GM23338 (cell line): ENCODE measurements at regions not wholly inside any gene's neighbourhood (a gene's known extent, or its start where the extent isn't known, plus 50 kb on each side); places are given as distances from the start of the nearest gene placed in this dataset.

Experiments
- ATAC-seq: fragments of 200-7000 bp; cut with Tn5 transposase; 3 replicates; pipeline ENCODE4 v1.9.1; 2020
- DNase-seq: peaks from one replicate; pipeline ENCODE4 v3.0.0-alpha.2; 2015; ENCODE audit warnings: low spot score
- H2AFZ ChIP-seq: fragments of 200-600 bp; sonication (generic); 2 replicates; pipeline ENCODE4 v1.8.0; 2016; ENCODE audit warnings: antibody characterized with exemption, mild to moderate bottlenecking, moderate library complexity
- H3F3A ChIP-seq: fragments of 200-600 bp; sonication (generic); replicated peaks from 2 replicates; pipeline ENCODE4 v1.8.0; 2017; ENCODE audit warnings: antibody characterized with exemption, mixed run types, low read depth
- H3K27ac ChIP-seq: fragments of 200-600 bp; sonication (generic); 2 replicates; pipeline ENCODE4 v1.6.1; 2016; ENCODE audit warnings: low read depth
- H3K27me3 ChIP-seq: fragments of 200-600 bp; sonication (generic); 2 replicates; pipeline ENCODE4 v1.8.0; 2016; ENCODE audit warnings: mild to moderate bottlenecking, mixed run types, moderate library complexity; ENCODE audit not compliant: insufficient read depth
- H3K36me3 ChIP-seq: fragments of 200-600 bp; sonication (generic); 2 replicates; pipeline ENCODE4 v1.8.0; 2016; ENCODE audit warnings: mild to moderate bottlenecking; ENCODE audit not compliant: insufficient read depth
- H3K4me1 ChIP-seq: fragments of 200-600 bp; sonication (generic); 2 replicates; pipeline ENCODE4 v1.8.0; 2016; ENCODE audit warnings: mild to moderate bottlenecking, moderate library complexity; ENCODE audit not compliant: insufficient read depth
- H3K4me2 ChIP-seq: fragments of 200-600 bp; sonication (generic); 2 replicates; pipeline ENCODE4 v1.7.1; 2017; ENCODE audit warnings: mixed run types
- H3K4me3 ChIP-seq: fragments of 200-600 bp; sonication (generic); 2 replicates; pipeline ENCODE4 v1.6.1; 2016; ENCODE audit warnings: mixed run types
- H3K79me2 ChIP-seq: fragments of 200-600 bp; sonication (generic); replicated peaks from 2 replicates; pipeline ENCODE4 v1.8.0; 2017; ENCODE audit warnings: mild to moderate bottlenecking; ENCODE audit not compliant: insufficient read depth
- H3K9me2 ChIP-seq: fragments of 200-600 bp; sonication (generic); 2 replicates; pipeline ENCODE4 v1.8.0; 2017; ENCODE audit not compliant: insufficient read depth
- H4K20me1 ChIP-seq: fragments of 200-600 bp; sonication (generic); replicated peaks from 2 replicates; pipeline ENCODE4 v1.8.0; 2017; ENCODE audit warnings: mild to moderate bottlenecking; ENCODE audit not compliant: insufficient read depth
- H3K27ac Mint-ChIP-seq: 2 replicates; pipeline ENCODE4 v1.8.0; 2020; ENCODE audit warnings: inconsistent platforms, mild to moderate bottlenecking, moderate library complexity, mixed read lengths
- H3K27me3 Mint-ChIP-seq: 3 replicates; pipeline ENCODE4 v1.8.0; 2022; ENCODE audit warnings: low read depth, mild to moderate bottlenecking, moderate library complexity, mixed read lengths, inconsistent platforms; ENCODE audit not compliant: insufficient read depth, poor library complexity
- H3K36me3 Mint-ChIP-seq: 3 replicates; pipeline ENCODE4 v1.8.0; 2021; ENCODE audit warnings: low read depth, mild to moderate bottlenecking, inconsistent platforms, moderate library complexity, mixed read lengths
- H3K4me1 Mint-ChIP-seq: 3 replicates; pipeline ENCODE4 v1.8.0; 2020; ENCODE audit warnings: mild to moderate bottlenecking, inconsistent platforms, mixed read lengths
- H3K4me3 Mint-ChIP-seq: 3 replicates; pipeline ENCODE4 v1.8.0; 2021; ENCODE audit warnings: moderate library complexity, mild to moderate bottlenecking, inconsistent platforms, mixed read lengths
- H3K9me3 Mint-ChIP-seq: 3 replicates; pipeline ENCODE4 v1.8.0; 2020; ENCODE audit warnings: moderate library complexity, mild to moderate bottlenecking, inconsistent platforms, mixed read lengths
- CREB1 ChIP-seq: fragments of 250-450 bp; sonication (Bioruptor Pico); IDR thresholded peaks from 2 replicates; pipeline ENCODE4 v1.5.0; 2020; ENCODE audit warnings: low read depth, mild to moderate bottlenecking, moderate library complexity
- CTCF ChIP-seq, 2 experiments: fragments of 200-600 bp in 1 of 2; sonication (generic) in 1 of 2; conservative IDR thresholded peaks; 2 replicates each; pipeline versions ENCODE4 v1.5.1 to v1.6.1; 2016 to 2017; ENCODE audit warnings: antibody characterized with exemption in 2 of 2, low read depth in 2 of 2, mild to moderate bottlenecking in 2 of 2, moderate library complexity in 1 of 2
- EZH2 ChIP-seq: fragments of 200-600 bp; sonication (generic); IDR thresholded peaks from one replicate; pipeline ENCODE4 v1.8.0; 2017; ENCODE audit warnings: antibody characterized with exemption, mild to moderate bottlenecking, low read depth; ENCODE audit not compliant: unreplicated experiment
- NANOG ChIP-seq: IDR thresholded peaks from 2 replicates; pipeline ENCODE4 v1.6.1; 2016; ENCODE audit warnings: antibody characterized with exemption, borderline replicate concordance
- POLR2AphosphoS5 ChIP-seq: IDR thresholded peaks from 2 replicates; pipeline ENCODE4 v1.6.1; 2016; ENCODE audit warnings: antibody characterized with exemption, low read depth
- STAT1 ChIP-seq: IDR thresholded peaks from one replicate; pipeline ENCODE4 v1.6.1; 2016; ENCODE audit warnings: antibody characterized with exemption; ENCODE audit not compliant: unreplicated experiment
- ZNF114 ChIP-seq: fragments of 250-450 bp; sonication (Bioruptor Pico); IDR thresholded peaks from 2 replicates; pipeline ENCODE4 v1.5.0; 2020; ENCODE audit warnings: mild to moderate bottlenecking, moderate library complexity
- ZNF331 ChIP-seq: fragments of 250-450 bp; sonication (Bioruptor Pico); IDR thresholded peaks from 2 replicates; pipeline ENCODE4 v1.5.0; 2020; ENCODE audit warnings: low read depth, mild to moderate bottlenecking, moderate library complexity
- TF ChIP-seq, protein P1 (sequence below): IDR thresholded peaks from one replicate; pipeline ENCODE4 v1.6.1; 2018; ENCODE audit warnings: antibody characterized with exemption; ENCODE audit not compliant: unreplicated experiment
- TF ChIP-seq, protein P2 (sequence below): fragments of 250-450 bp; sonication (Bioruptor Pico); IDR thresholded peaks from 2 replicates; pipeline ENCODE4 v1.5.0; 2020; ENCODE audit warnings: mild to moderate bottlenecking, moderate library complexity

- TF ChIP-seq, protein P1, sequence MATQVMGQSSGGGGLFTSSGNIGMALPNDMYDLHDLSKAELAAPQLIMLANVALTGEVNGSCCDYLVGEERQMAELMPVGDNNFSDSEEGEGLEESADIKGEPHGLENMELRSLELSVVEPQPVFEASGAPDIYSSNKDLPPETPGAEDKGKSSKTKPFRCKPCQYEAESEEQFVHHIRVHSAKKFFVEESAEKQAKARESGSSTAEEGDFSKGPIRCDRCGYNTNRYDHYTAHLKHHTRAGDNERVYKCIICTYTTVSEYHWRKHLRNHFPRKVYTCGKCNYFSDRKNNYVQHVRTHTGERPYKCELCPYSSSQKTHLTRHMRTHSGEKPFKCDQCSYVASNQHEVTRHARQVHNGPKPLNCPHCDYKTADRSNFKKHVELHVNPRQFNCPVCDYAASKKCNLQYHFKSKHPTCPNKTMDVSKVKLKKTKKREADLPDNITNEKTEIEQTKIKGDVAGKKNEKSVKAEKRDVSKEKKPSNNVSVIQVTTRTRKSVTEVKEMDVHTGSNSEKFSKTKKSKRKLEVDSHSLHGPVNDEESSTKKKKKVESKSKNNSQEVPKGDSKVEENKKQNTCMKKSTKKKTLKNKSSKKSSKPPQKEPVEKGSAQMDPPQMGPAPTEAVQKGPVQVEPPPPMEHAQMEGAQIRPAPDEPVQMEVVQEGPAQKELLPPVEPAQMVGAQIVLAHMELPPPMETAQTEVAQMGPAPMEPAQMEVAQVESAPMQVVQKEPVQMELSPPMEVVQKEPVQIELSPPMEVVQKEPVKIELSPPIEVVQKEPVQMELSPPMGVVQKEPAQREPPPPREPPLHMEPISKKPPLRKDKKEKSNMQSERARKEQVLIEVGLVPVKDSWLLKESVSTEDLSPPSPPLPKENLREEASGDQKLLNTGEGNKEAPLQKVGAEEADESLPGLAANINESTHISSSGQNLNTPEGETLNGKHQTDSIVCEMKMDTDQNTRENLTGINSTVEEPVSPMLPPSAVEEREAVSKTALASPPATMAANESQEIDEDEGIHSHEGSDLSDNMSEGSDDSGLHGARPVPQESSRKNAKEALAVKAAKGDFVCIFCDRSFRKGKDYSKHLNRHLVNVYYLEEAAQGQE, result no peak
- no peak for TF ChIP-seq ZNF331 (CRISPR knock-in tag)
- TF ChIP-seq STAT1, result no peak
- TF ChIP-seq NANOG, result no peak
- no peak for TF ChIP-seq EZH2
Measured at GRCh38 chr6:159616456-159616855, 76.6 kb downstream of the SOD2 start (continued).

GRCh38 chr6:159615918-159616317 lies 77.1 kb downstream of the SOD2 start:
- Histone ChIP-seq H3K27me3 (no peaks in the 10 kb centered on the region), H3K27ac (no peak overlapping the region), H3K4me2 (no peak overlapping the region), H4K20me1 (no peaks in the 10 kb centered on the region), H3K79me2 (no peaks in the 10 kb centered on the region), H3K4me3 (no peak overlapping the region), H3K4me1 (no peaks in the 10 kb centered on the region), H3F3A (no peaks in the 10 kb centered on the region), H3K36me3 (peaks cover 3% of the 10 kb centered on the region; the same call in 1 of the 2 replicates), H2AFZ (no peak overlapping the region), H3K9me2 (0 out of 2 replicates have a peak, but pooled peaks cover 6% of the 10 kb centered on the region)
- H3K27ac Mint-ChIP-seq, result no peak overlapping the region
- no peak for ATAC-seq
- H3K36me3 Mint-ChIP-seq, result peaks cover 7% of the 10 kb centered on the region; the same call in 2 of the 3 replicates
- peaks cover 2% of the 10 kb centered on the region for H3K27me3 Mint-ChIP-seq
- DNase-seq, result no peak
- TF ChIP-seq ZNF331 (CRISPR knock-in tag) (no peak), ZNF114 (CRISPR knock-in tag) (no peak), CTCF (conservative IDR thresholded peaks at IDR 0.05; ENCODE audit: low read depth in 2 of 2) (no peak), POLR2AphosphoS5 (no peak), STAT1 (no peak), CREB1 (CRISPR knock-in tag) (no peak), EZH2 (no peak)
- TF ChIP-seq, protein P2, sequence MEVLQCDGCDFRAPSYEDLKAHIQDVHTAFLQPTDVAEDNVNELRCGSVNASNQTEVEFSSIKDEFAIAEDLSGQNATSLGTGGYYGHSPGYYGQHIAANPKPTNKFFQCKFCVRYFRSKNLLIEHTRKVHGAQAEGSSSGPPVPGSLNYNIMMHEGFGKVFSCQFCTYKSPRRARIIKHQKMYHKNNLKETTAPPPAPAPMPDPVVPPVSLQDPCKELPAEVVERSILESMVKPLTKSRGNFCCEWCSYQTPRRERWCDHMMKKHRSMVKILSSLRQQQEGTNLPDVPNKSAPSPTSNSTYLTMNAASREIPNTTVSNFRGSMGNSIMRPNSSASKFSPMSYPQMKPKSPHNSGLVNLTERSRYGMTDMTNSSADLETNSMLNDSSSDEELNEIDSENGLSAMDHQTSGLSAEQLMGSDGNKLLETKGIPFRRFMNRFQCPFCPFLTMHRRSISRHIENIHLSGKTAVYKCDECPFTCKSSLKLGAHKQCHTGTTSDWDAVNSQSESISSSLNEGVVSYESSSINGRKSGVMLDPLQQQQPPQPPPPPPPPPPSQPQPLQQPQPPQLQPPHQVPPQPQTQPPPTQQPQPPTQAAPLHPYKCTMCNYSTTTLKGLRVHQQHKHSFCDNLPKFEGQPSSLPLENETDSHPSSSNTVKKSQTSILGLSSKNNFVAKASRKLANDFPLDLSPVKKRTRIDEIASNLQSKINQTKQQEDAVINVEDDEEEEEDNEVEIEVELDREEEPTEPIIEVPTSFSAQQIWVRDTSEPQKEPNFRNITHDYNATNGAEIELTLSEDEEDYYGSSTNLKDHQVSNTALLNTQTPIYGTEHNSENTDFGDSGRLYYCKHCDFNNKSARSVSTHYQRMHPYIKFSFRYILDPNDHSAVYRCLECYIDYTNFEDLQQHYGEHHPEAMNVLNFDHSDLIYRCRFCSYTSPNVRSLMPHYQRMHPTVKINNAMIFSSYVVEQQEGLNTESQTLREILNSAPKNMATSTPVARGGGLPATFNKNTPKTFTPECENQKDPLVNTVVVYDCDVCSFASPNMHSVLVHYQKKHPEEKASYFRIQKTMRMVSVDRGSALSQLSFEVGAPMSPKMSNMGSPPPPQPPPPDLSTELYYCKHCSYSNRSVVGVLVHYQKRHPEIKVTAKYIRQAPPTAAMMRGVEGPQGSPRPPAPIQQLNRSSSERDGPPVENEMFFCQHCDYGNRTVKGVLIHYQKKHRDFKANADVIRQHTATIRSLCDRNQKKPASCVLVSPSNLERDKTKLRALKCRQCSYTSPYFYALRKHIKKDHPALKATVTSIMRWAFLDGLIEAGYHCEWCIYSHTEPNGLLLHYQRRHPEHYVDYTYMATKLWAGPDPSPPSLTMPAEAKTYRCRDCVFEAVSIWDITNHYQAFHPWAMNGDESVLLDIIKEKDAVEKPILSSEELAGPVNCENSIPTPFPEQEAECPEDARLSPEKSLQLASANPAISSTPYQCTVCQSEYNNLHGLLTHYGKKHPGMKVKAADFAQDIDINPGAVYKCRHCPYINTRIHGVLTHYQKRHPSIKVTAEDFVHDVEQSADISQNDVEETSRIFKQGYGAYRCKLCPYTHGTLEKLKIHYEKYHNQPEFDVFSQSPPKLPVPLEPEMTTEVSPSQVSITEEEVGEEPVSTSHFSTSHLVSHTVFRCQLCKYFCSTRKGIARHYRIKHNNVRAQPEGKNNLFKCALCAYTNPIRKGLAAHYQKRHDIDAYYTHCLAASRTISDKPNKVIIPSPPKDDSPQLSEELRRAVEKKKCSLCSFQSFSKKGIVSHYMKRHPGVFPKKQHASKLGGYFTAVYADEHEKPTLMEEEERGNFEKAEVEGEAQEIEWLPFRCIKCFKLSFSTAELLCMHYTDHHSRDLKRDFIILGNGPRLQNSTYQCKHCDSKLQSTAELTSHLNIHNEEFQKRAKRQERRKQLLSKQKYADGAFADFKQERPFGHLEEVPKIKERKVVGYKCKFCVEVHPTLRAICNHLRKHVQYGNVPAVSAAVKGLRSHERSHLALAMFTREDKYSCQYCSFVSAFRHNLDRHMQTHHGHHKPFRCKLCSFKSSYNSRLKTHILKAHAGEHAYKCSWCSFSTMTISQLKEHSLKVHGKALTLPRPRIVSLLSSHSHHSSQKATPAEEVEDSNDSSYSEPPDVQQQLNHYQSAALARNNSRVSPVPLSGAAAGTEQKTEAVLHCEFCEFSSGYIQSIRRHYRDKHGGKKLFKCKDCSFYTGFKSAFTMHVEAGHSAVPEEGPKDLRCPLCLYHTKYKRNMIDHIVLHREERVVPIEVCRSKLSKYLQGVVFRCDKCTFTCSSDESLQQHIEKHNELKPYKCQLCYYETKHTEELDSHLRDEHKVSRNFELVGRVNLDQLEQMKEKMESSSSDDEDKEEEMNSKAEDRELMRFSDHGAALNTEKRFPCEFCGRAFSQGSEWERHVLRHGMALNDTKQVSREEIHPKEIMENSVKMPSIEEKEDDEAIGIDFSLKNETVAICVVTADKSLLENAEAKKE (CRISPR knock-in tag), result no peak
- TF ChIP-seq, protein P1, result no peak
- no peaks in the 10 kb centered on the region for H3K4me1 Mint-ChIP-seq
- no peak overlapping the region for H3K4me3 Mint-ChIP-seq
- peaks cover 27% of the 10 kb centered on the region for H3K9me3 Mint-ChIP-seq
